ENCODE measurements at regions not wholly inside any gene's neighbourhood (a gene's known extent, or its start where the extent isn't known, plus 50 kb on each side); places are given as distances from the start of the nearest gene placed in this dataset.

DNA sequence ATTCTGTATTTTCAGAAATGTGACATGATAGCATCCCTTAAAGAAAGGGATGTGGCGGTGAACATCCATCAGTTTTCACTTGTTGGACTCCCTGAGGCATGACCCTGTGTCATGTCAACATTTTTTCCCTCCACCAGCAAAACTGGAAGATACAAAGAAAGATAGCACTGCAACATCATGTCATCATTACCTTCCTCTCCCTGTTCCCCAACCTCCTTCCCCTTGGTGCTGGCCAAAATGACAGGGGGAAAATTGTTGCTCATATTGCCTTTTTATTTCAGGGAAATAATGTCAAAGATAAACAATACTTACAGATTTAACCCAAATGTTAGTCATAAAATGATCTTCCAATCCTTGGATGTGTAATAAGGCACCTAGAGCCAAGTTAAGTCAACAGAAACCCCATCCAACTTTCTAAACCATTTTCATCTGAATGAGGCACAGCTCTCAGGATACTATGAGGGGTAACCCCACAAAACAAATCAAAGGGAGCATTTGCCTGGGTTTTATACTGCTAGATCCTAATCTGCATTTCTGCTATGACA lies 644.3 kb downstream of the ACTL7B start:
- no peak overlapping the region for H3K14ac ChIP-seq (replicated peaks; ENCODE audit: low read depth, low read length)
- in situ Hi-C loops (cut with MboI; ENCODE audit: low sequenced_read_pairs): no loop called here
- no peak overlapping the region for H3K9ac ChIP-seq (ENCODE audit: low read depth, low read length)
- H2AK9ac ChIP-seq (replicated peaks; ENCODE audit: low read depth, low read length, poor library complexity): no peak overlapping the region
- intact Hi-C loops (cut with micrococcal nuclease): no loop called here
- dilution Hi-C loops (cut with HindIII; ENCODE audit: low sequenced_read_pairs, unreplicated experiment): no loop called here
- H2AK5ac ChIP-seq (ENCODE audit: low read depth, low read length): no peak overlapping the region
- no peak overlapping the region for H2AFZ ChIP-seq (replicated peaks; ENCODE audit: low read length, poor library complexity)
- ChIA-PET POLR2A (ENCODE audit: unreplicated experiment) (no interaction called here), CTCF (interaction anchor here (0.6 kb wide), 1 partner anchor 11 kb away, joined by 3 read pairs; no protein-coding TSS in a partner anchor)
- H3K4me3 ChIP-seq (ENCODE audit: insufficient read depth, low read depth, low read length): no peak overlapping the region
- no peak overlapping the region for H4K91ac ChIP-seq (ENCODE audit: insufficient read depth, low read depth, low read length)
- no peak overlapping the region; the same call in 1 of the 2 replicates for H3K18ac ChIP-seq (ENCODE audit: low read depth, low read length)
- DNase-seq (no peak), ATAC-seq (ENCODE audit: low read depth) (no peak)
- H3K9me1 ChIP-seq (ENCODE audit: insufficient read depth, low read length): no peaks in the 10 kb centered on the region
- TF ChIP-seq, protein P1, sequence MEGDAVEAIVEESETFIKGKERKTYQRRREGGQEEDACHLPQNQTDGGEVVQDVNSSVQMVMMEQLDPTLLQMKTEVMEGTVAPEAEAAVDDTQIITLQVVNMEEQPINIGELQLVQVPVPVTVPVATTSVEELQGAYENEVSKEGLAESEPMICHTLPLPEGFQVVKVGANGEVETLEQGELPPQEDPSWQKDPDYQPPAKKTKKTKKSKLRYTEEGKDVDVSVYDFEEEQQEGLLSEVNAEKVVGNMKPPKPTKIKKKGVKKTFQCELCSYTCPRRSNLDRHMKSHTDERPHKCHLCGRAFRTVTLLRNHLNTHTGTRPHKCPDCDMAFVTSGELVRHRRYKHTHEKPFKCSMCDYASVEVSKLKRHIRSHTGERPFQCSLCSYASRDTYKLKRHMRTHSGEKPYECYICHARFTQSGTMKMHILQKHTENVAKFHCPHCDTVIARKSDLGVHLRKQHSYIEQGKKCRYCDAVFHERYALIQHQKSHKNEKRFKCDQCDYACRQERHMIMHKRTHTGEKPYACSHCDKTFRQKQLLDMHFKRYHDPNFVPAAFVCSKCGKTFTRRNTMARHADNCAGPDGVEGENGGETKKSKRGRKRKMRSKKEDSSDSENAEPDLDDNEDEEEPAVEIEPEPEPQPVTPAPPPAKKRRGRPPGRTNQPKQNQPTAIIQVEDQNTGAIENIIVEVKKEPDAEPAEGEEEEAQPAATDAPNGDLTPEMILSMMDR (conservative IDR thresholded peaks at IDR 0.05; ENCODE audit: low read depth, low read length): no peak
- TF ChIP-seq POLR2A (IDR thresholded peaks at IDR 0.05; ENCODE audit: low read depth, low read length): no peak
- TF ChIP-seq RAD21 (IDR thresholded peaks at IDR 0.05; ENCODE audit: low read length): no peak
- TF ChIP-seq BHLHE40 (IDR thresholded peaks at IDR 0.05; ENCODE audit: low read depth, low read length): no peak
- TF ChIP-seq SMC3 (IDR thresholded peaks at IDR 0.05; ENCODE audit: low read depth, low read length): no peak
- H3K4ac ChIP-seq (ENCODE audit: low read depth, low read length): no peak overlapping the region
- H3K4me1 ChIP-seq (ENCODE audit: control insufficient read depth, insufficient read depth, low read length): no peaks in the 10 kb centered on the region
- H4K8ac ChIP-seq (ENCODE audit: low read depth in 2 of 2, low read length in 2 of 2): no peak overlapping the region
- H3K23ac ChIP-seq (ENCODE audit: low read depth, low read length): no peak overlapping the region
- no peak overlapping the region for H3K4me2 ChIP-seq (ENCODE audit: low read depth, low read length)
- no peaks in the 10 kb centered on the region for H3K27me3 ChIP-seq (ENCODE audit: control insufficient read depth, insufficient read depth, low read length)
- H2BK20ac ChIP-seq (ENCODE audit: low read depth, low read length): no peak overlapping the region
- H3K9me3 ChIP-seq (ENCODE audit: control insufficient read depth, insufficient read depth, low read length): no peaks in the 10 kb centered on the region
- no peak overlapping the region for H2BK5ac ChIP-seq (ENCODE audit: low read depth, low read length, poor library complexity, severe bottlenecking)
- no peak overlapping the region for H4K5ac ChIP-seq (ENCODE audit: low read depth, low read length)
- H3K27ac ChIP-seq (ENCODE audit: insufficient read depth, low read length): no peak overlapping the region
- H3K79me1 ChIP-seq (ENCODE audit: low read depth in 1 of 2, low read length in 2 of 2): no peaks in the 10 kb centered on the region
- no peak overlapping the region for H2BK15ac ChIP-seq (ENCODE audit: low read depth, low read length)
- H2BK120ac ChIP-seq (ENCODE audit: low read depth, low read length): no peak overlapping the region
- no CpG with 5 or more reads among the region's 1 CpG for WGBS, 2 experiments (ENCODE audit: extremely low coverage in 2 of 2, insufficient read length in 1 of 2)
- H4K20me1 ChIP-seq (ENCODE audit: insufficient read depth, low read length): no peaks in the 10 kb centered on the region
- no TSS peak for BruUV-seq (replicated peaks)
- H3K56ac ChIP-seq (ENCODE audit: extremely low read depth, insufficient read depth, low read length): no peak overlapping the region
- no peaks in the 10 kb centered on the region for H3K36me3 ChIP-seq (ENCODE audit: control insufficient read depth, insufficient read depth, low read length)
